ENCODE measurements at regions not wholly inside any gene's neighbourhood (a gene's known extent, or its start where the extent isn't known, plus 50 kb on each side); places are given as distances from the start of the nearest gene placed in this dataset.

GRCh38 chr5:119820016-119820415 is 190.7 kb downstream of the FAM170A start:
- TF ChIP-seq EZH2 (IDR thresholded peaks at IDR 0.05; ENCODE audit: borderline replicate concordance, low read depth, low read length, poor library complexity, severe bottlenecking) (no peak), CTCF (conservative IDR thresholded peaks at IDR 0.05; ENCODE audit: low read depth, low read length) (no peak)
